ENCODE measurements at regions not wholly inside any gene's neighbourhood (a gene's known extent, or its start where the extent isn't known, plus 50 kb on each side); places are given as distances from the start of the nearest gene placed in this dataset.
A peak's percentile ranks its signal among the peaks of the same experiment; 100 is the strongest.

DNA sequence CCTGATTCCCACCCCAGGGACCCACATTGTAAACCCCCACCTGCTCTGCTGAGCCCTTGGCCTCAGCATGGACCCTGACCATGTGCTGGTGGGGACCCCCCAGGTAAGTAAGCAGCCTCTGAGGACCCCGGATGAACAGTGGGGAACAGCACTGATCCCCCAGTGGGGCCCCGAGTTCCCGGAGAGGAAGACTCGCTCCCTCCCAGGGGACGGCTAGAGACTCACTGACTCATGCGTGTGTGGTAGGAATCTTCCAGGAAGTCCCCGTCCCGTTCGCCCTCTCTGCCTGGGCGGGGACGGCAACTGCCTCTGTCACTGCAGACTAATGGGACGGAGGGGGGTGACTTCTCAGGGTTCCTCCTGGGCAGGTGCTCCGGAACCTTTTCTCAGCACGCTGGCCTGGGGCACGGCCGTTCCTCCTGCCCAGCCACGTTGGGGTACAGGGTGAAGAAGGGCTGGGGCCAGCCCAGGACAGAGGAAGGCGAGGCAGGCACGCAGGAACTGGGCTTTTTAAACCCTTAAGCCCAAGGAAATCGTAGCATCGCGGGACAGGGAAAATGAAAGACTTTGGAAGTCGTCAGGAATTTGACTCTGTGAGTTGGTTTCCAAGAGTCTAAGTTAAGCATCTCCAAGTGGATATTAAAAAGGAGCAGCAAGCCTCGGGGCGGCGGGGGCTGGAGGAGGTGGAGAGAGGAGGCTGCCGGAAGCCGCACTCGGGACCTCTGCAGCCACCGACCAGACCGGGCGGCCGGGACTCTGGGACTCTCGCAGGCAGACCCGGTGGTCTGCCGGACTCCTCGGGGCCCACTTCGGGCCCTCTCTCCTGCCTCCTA lies 178.7 kb downstream of the SEC14L1 start:
- TF ChIP-seq, protein P1, sequence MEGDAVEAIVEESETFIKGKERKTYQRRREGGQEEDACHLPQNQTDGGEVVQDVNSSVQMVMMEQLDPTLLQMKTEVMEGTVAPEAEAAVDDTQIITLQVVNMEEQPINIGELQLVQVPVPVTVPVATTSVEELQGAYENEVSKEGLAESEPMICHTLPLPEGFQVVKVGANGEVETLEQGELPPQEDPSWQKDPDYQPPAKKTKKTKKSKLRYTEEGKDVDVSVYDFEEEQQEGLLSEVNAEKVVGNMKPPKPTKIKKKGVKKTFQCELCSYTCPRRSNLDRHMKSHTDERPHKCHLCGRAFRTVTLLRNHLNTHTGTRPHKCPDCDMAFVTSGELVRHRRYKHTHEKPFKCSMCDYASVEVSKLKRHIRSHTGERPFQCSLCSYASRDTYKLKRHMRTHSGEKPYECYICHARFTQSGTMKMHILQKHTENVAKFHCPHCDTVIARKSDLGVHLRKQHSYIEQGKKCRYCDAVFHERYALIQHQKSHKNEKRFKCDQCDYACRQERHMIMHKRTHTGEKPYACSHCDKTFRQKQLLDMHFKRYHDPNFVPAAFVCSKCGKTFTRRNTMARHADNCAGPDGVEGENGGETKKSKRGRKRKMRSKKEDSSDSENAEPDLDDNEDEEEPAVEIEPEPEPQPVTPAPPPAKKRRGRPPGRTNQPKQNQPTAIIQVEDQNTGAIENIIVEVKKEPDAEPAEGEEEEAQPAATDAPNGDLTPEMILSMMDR (conservative IDR thresholded peaks at IDR 0.05; ENCODE audit: low read depth, low read length), result no peak
- no peak for DNase-seq (ENCODE audit: low read depth)
- H3K4me3 ChIP-seq (ENCODE audit: low read length), result peak overlapping the region; percentile 6

DNA sequence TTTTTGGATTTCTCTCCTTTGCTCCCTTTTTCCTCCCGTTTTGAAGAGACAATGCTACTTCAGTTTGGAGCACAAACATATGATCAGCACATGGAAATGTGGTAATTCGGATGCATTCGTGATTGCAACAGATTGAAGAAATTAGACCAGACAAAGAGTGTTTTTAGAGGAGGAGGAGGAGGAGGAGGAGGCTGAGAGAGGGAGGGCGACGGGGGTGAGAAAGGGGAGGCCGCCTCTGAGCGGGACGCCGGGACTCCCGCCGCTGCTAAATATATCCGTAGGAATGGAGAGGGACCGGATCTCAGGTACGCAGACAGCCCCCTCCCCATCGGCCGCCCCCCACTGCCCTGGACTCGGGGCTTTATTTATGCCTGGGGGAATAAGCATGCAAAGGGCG lies 179.3 kb downstream of the SEC14L1 start:
- TF ChIP-seq, protein P1 (conservative IDR thresholded peaks at IDR 0.05; ENCODE audit: low read depth, low read length), result no peak

DNA sequence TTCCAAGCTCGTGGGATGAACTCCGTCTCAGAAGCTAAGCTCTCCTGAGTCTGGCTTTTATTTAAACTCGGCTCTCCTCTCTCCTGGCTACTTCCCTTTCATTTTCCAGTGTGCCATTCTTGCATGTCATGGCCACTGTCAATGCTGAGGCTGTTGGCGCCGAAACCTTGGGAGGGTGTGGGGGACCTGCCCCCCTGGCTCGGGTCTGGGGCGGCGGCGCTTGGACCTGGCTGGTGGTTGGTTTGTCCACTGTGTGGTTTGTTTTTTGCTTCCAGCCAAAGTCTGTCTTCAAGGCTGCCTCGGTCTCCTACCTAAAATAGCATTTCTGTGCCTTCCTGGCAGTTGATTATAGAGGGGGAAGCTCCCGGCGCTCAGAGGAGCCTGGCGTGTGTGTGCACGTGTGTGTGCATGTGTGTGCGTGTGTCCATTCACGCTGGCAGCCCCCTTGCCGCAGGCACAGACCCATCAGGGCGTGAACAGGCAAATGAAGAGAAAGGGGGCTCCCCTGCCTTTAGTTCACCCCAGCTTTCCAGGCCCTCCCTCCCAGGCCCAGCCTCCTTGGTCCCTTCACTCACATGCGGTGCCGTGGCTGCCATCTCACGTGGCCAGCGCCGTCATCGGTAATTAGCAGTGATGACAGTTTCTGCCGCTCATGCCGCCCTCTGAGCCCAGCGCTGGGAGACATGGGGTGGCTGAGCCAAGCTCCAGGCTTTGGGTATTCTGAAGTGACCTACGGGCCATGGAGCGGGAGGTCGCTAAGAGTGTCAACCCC lies 179.9 kb downstream of the SEC14L1 start:
- TF ChIP-seq, protein P1 (conservative IDR thresholded peaks at IDR 0.05; ENCODE audit: low read depth, low read length), result no peak
- no peak for DNase-seq (ENCODE audit: low read depth)
- H3K4me3 ChIP-seq (ENCODE audit: low read length), result peak overlapping the region; percentile 6

More for the DNA sequence above, 179.3 kb downstream of the SEC14L1 start:
- H3K4me3 ChIP-seq (ENCODE audit: low read length), result peak overlapping the region; percentile 6
- no peak for DNase-seq (ENCODE audit: low read depth)

DNA sequence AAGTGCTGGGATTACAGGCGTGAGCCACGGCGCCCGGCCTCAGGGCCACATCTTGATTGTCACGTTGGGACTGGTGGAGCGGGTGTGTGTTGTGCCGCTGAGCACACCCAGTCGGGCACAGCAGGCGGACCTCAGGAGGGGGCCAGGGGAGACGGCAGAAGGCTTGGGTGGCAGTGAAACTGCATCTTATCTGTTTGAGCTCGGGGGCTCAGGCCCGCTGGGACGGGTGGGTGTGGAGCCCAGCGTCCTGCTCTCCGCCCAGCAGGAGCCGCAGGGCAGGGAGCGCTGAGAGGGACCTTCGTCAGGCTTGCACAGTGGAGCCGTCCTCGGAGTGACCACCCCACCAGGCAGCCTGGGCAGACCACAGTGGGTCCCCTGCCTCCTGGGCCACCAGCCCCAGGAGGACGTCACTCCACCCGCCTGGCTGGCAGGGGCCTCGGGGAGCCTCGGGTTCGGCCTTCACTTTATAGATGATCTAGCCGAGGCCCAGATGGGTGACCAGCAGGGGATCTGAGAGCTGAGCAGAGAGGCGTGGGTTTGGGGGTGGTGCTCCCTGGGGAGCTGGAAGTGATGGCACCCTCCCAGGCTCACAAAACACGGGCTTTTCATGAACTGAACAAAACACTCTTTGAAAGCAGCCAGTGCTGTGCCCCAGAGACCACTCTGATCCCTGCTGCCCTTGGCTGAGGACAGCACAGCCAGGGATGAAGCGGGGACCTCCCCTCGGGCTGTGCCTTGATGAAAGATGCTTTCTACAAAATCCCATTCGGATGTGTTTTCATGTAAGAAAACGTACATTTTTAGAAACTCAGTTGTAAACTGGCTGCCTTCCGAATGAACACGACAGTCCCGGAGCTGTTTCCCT lies 181.1 kb downstream of the SEC14L1 start:
- TF ChIP-seq, protein P1 (conservative IDR thresholded peaks at IDR 0.05; ENCODE audit: low read depth, low read length), result no peak
- DNase-seq (ENCODE audit: low read depth), result no peak
- no peak overlapping the region for H3K4me3 ChIP-seq (ENCODE audit: low read length)

DNA sequence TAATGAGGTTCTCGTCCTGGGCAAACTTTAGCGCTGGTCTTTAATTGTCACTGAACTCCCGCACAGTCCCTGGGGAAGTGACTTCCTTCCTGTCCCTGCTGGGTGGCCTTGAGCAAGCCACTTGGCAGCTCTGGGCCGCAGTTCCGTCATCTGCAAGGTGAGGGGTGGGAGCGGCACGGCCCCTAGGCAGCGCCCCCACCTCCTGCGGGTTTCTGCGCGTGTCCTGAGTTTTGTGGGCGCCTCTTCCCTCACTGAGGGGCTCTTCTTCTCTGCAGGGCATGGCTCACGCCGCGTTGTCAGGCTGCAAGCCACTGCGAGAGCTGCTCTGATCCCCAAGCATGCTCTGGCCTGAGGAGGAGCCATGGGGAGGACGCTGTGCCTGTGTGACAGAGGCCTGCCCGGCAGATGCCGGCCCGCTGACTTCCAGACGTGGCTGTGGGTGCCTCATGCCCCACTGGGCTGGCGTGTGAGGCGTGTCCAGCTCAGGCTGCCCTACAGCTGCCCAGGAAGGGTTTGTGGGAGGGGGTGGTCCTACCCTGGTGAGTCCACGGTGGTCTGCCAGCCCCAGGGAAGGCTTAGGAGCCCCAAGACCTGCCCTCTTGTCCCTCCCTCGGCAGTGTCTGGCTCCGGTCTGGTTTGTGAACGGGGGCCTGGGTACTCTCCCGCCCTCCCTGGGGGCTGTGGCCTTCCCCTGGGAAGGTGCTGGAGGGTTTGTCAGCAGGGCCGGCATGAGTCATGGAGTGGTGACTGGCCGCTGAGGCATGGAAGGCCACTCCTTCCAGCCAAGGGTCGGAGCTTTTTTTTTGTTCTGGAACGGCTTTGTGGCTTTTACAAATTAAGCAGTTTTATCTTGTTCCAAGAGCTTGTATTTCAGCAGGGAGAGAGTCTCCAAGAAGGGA lies 182.0 kb downstream of the SEC14L1 start:
- TF ChIP-seq, protein P1 (conservative IDR thresholded peaks at IDR 0.05; ENCODE audit: low read depth, low read length), result no peak
- peak overlapping the region; percentile 26 for H3K4me3 ChIP-seq (ENCODE audit: low read length)
- DNase-seq (ENCODE audit: low read depth), result peak; percentile 98
